HepG2 (cell line): ENCODE measurements at regions not wholly inside any gene's neighbourhood (a gene's known extent, or its start where the extent isn't known, plus 50 kb on each side); places are given as distances from the start of the nearest gene placed in this dataset.

Source experiments
- DR1 ChIP-seq: sonication (generic); formaldehyde crosslinking; IDR thresholded peaks from 2 replicates; pipeline ENCODE4 v1.8.0; 2021; ENCODE audit warnings: mild to moderate bottlenecking, missing genetic modification reagents, inconsistent platforms
- FOXJ3 ChIP-seq: sonication (generic); formaldehyde crosslinking; IDR thresholded peaks from 2 replicates; pipeline ENCODE4 v1.4.0; 2020; ENCODE audit warnings: missing genetic modification reagents, mild to moderate bottlenecking, borderline replicate concordance
- GABPA ChIP-seq, 2 experiments: IDR thresholded peaks; 2 replicates each; pipeline ENCODE4 v1.6.1; 2011 to 2016; ENCODE audit warnings: low read depth in 2 of 2, low read length in 1 of 2, missing biosample characterization in 1 of 2, missing genetic modification characterization in 1 of 2
- IRF2 ChIP-seq: IDR thresholded peaks from 2 replicates; pipeline ENCODE4 v1.6.1; 2018; ENCODE audit warnings: missing genetic modification reagents, missing compliant biosample characterization
- KLF16 ChIP-seq, 2 experiments: sonication (generic) in 1 of 2; formaldehyde crosslinking in 1 of 2; IDR thresholded peaks; 2 replicates each; pipeline versions ENCODE4 v1.6.1 to v1.8.0; 2016 to 2023; ENCODE audit warnings: missing genetic modification reagents in 2 of 2, missing compliant biosample characterization in 1 of 2
- KLF6 ChIP-seq: IDR thresholded peaks from 2 replicates; pipeline ENCODE4 v1.8.0; 2016; ENCODE audit warnings: missing biosample characterization, missing genetic modification reagents
- NKX3-1 ChIP-seq: sonication (generic); formaldehyde crosslinking; IDR thresholded peaks from 2 replicates; pipeline ENCODE4 v1.5.0; 2020; ENCODE audit warnings: missing genetic modification reagents
- PITX1 ChIP-seq: sonication (generic); formaldehyde crosslinking; IDR thresholded peaks from 2 replicates; pipeline ENCODE4 v1.5.1; 2020; ENCODE audit warnings: mild to moderate bottlenecking, missing genetic modification reagents
- SRY ChIP-seq: sonication (generic); formaldehyde crosslinking; IDR thresholded peaks from 2 replicates; pipeline ENCODE4 v1.8.0; 2022; ENCODE audit warnings: mild to moderate bottlenecking, missing genetic modification reagents
- ZFAT ChIP-seq: sonication (generic); formaldehyde crosslinking; conservative IDR thresholded peaks from 2 replicates; pipeline ENCODE4 v1.8.1; 2023; ENCODE audit warnings: missing genetic modification reagents, inconsistent platforms
- ZFP36L1 ChIP-seq: sonication (generic); formaldehyde crosslinking; IDR thresholded peaks from 2 replicates; pipeline ENCODE4 v1.8.0; 2022; ENCODE audit warnings: mild to moderate bottlenecking, missing genetic modification reagents, moderate library complexity
- ZFY ChIP-seq: sonication (generic); formaldehyde crosslinking; IDR thresholded peaks from 2 replicates; pipeline ENCODE4 v1.4.0; 2020; ENCODE audit warnings: missing genetic modification reagents
- ZMYM3 ChIP-seq: sonication (generic); formaldehyde crosslinking; IDR thresholded peaks from 2 replicates; pipeline ENCODE4 v1.5.1; 2020; ENCODE audit warnings: mild to moderate bottlenecking, missing genetic modification reagents
- ZNF703 ChIP-seq: sonication (generic); formaldehyde crosslinking; IDR thresholded peaks from 2 replicates; pipeline ENCODE4 v1.5.1; 2020; ENCODE audit warnings: missing genetic modification reagents, mild to moderate bottlenecking, moderate library complexity, borderline replicate concordance
- ZNF777 ChIP-seq: sonication (generic); formaldehyde crosslinking; IDR thresholded peaks from 2 replicates; pipeline ENCODE4 v1.4.0; 2020; ENCODE audit warnings: missing genetic modification reagents
- TF ChIP-seq, protein P1 (sequence below): sonication (generic); formaldehyde crosslinking; IDR thresholded peaks from 2 replicates; pipeline ENCODE4 v1.5.0; 2020; ENCODE audit warnings: mild to moderate bottlenecking, missing genetic modification reagents
- TF ChIP-seq, protein P2 (sequence below): IDR thresholded peaks from 2 replicates; pipeline ENCODE4 v1.6.1; 2012; ENCODE audit warnings: inconsistent platforms
- TF ChIP-seq, protein P3 (sequence below): conservative IDR thresholded peaks from 2 replicates; pipeline ENCODE4 v1.6.1; 2018; ENCODE audit warnings: missing genetic modification reagents
- TF ChIP-seq, protein P4 (sequence below), 2 experiments: sonication (generic) in 1 of 2; formaldehyde crosslinking in 1 of 2; IDR thresholded peaks; 2 replicates each; pipeline versions ENCODE4 v1.4.0 to v1.6.1; 2016 to 2020; ENCODE audit warnings: borderline replicate concordance in 1 of 2, low read depth in 1 of 2, mild to moderate bottlenecking in 1 of 2, missing genetic modification reagents in 1 of 2
- TF ChIP-seq, protein P5 (sequence below), 2 experiments: fragments of 450-650 bp in 1 of 2; sonication (generic) in 1 of 2; formaldehyde crosslinking; IDR thresholded peaks; 2 replicates each; pipeline versions ENCODE4 v1.5.0 to v1.8.0; 2020 to 2022; ENCODE audit warnings: mild to moderate bottlenecking in 1 of 2, missing genetic modification reagents in 1 of 2

DNA sequence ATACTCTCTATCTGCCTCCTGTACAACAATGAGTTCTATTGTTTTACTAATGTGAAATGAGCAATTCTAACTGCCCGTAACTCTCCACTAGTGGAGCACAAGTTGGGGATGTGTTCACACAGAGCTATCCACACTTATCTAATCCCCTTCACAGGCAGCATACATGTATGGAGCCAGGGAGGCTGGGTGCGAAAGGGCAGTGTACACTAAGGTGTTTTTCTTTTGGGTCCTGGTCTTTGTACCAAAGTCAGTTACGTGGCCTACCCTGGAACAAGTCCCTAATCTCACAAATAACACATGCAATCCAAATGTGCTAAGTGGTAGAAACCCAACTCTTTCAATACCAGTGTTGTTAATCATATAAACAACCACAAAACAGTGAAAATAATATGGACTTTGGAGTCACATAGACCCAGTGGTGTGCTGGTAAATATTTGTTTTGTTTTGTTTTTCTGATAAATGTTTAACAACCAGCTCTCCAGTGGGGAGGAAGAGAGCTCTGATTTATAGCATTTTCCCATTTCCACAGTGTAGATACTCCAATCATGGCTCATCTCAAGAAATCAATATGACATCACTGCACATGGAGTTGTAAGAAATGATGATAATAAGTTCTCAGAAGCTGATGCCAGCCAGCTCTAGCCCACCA is 319.9 kb upstream of the DUSP10 start (continued):
- no peak for TF ChIP-seq ZFAT (CRISPR knock-in tag)
- TF ChIP-seq, protein P1, sequence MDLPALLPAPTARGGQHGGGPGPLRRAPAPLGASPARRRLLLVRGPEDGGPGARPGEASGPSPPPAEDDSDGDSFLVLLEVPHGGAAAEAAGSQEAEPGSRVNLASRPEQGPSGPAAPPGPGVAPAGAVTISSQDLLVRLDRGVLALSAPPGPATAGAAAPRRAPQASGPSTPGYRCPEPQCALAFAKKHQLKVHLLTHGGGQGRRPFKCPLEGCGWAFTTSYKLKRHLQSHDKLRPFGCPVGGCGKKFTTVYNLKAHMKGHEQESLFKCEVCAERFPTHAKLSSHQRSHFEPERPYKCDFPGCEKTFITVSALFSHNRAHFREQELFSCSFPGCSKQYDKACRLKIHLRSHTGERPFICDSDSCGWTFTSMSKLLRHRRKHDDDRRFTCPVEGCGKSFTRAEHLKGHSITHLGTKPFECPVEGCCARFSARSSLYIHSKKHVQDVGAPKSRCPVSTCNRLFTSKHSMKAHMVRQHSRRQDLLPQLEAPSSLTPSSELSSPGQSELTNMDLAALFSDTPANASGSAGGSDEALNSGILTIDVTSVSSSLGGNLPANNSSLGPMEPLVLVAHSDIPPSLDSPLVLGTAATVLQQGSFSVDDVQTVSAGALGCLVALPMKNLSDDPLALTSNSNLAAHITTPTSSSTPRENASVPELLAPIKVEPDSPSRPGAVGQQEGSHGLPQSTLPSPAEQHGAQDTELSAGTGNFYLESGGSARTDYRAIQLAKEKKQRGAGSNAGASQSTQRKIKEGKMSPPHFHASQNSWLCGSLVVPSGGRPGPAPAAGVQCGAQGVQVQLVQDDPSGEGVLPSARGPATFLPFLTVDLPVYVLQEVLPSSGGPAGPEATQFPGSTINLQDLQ (CRISPR knock-in tag) = no peak
- peak in 1 of 2 experiments; percentile 62; a peak in 2 of 4 replicates for TF ChIP-seq KLF16 (CRISPR knock-in tag; IDR thresholded peaks at IDR 0.05)
- TF ChIP-seq, protein P2, sequence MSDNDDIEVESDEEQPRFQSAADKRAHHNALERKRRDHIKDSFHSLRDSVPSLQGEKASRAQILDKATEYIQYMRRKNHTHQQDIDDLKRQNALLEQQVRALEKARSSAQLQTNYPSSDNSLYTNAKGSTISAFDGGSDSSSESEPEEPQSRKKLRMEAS = 0 out of 2 replicates have a peak, but pooled peaks have one; percentile 24
- TF ChIP-seq PITX1 (CRISPR knock-in tag) = peak; percentile 91
- TF ChIP-seq GABPA (IDR thresholded peaks at IDR 0.05; ENCODE audit: low read depth, low read length) = no peak
- no peak for TF ChIP-seq GABPA (CRISPR knock-in tag; IDR thresholded peaks at IDR 0.05; ENCODE audit: low read depth)
- TF ChIP-seq ZMYM3 (CRISPR knock-in tag) = peak; percentile 52
- no peak for TF ChIP-seq DR1 (CRISPR knock-in tag)
- TF ChIP-seq, protein P3, sequence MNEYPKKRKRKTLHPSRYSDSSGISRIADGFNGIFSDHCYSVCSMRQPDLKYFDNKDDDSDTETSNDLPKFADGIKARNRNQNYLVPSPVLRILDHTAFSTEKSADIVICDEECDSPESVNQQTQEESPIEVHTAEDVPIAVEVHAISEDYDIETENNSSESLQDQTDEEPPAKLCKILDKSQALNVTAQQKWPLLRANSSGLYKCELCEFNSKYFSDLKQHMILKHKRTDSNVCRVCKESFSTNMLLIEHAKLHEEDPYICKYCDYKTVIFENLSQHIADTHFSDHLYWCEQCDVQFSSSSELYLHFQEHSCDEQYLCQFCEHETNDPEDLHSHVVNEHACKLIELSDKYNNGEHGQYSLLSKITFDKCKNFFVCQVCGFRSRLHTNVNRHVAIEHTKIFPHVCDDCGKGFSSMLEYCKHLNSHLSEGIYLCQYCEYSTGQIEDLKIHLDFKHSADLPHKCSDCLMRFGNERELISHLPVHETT = no peak
- TF ChIP-seq ZNF777 (CRISPR knock-in tag) = no peak
- TF ChIP-seq, protein P4, sequence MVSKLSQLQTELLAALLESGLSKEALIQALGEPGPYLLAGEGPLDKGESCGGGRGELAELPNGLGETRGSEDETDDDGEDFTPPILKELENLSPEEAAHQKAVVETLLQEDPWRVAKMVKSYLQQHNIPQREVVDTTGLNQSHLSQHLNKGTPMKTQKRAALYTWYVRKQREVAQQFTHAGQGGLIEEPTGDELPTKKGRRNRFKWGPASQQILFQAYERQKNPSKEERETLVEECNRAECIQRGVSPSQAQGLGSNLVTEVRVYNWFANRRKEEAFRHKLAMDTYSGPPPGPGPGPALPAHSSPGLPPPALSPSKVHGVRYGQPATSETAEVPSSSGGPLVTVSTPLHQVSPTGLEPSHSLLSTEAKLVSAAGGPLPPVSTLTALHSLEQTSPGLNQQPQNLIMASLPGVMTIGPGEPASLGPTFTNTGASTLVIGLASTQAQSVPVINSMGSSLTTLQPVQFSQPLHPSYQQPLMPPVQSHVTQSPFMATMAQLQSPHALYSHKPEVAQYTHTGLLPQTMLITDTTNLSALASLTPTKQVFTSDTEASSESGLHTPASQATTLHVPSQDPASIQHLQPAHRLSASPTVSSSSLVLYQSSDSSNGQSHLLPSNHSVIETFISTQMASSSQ (IDR thresholded peaks at IDR 0.05; ENCODE audit: low read depth) = peak; percentile 82
- TF ChIP-seq, protein P4 (CRISPR knock-in tag; IDR thresholded peaks at IDR 0.05; ENCODE audit: borderline replicate concordance) = no peak
- TF ChIP-seq ZNF703 (CRISPR knock-in tag) = no peak
- TF ChIP-seq SRY (CRISPR knock-in tag) = no peak
- TF ChIP-seq IRF2 (CRISPR knock-in tag) = peak; percentile 50; the same call in 1 of the 2 replicates
- no peak for TF ChIP-seq NKX3-1 (CRISPR knock-in tag)
- no peak for TF ChIP-seq ZFY
- TF ChIP-seq ZFP36L1 (CRISPR knock-in tag) = peak; percentile 76; the same call in 1 of the 2 replicates
- TF ChIP-seq KLF6 (CRISPR knock-in tag) = 0 out of 2 replicates have a peak, but pooled peaks have one; percentile 56
- TF ChIP-seq, protein P5, sequence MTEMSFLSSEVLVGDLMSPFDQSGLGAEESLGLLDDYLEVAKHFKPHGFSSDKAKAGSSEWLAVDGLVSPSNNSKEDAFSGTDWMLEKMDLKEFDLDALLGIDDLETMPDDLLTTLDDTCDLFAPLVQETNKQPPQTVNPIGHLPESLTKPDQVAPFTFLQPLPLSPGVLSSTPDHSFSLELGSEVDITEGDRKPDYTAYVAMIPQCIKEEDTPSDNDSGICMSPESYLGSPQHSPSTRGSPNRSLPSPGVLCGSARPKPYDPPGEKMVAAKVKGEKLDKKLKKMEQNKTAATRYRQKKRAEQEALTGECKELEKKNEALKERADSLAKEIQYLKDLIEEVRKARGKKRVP (CRISPR knock-in tag; IDR thresholded peaks at IDR 0.05) = peak in 1 of 2 experiments; percentile 65; a peak in 2 of 4 replicates
- TF ChIP-seq FOXJ3 (CRISPR knock-in tag) = no peak
